Smooth muscle cell of the brain vasculature (primary cell): ENCODE measurements at regions not wholly inside any gene's neighbourhood (a gene's known extent, or its start where the extent isn't known, plus 50 kb on each side); places are given as distances from the start of the nearest gene placed in this dataset.

Experiments used
- DNase-seq: peaks from one replicate; pipeline ENCODE4 v3.0.0-alpha.2; 2012; ENCODE audit warnings: low read depth, low spot score

DNA sequence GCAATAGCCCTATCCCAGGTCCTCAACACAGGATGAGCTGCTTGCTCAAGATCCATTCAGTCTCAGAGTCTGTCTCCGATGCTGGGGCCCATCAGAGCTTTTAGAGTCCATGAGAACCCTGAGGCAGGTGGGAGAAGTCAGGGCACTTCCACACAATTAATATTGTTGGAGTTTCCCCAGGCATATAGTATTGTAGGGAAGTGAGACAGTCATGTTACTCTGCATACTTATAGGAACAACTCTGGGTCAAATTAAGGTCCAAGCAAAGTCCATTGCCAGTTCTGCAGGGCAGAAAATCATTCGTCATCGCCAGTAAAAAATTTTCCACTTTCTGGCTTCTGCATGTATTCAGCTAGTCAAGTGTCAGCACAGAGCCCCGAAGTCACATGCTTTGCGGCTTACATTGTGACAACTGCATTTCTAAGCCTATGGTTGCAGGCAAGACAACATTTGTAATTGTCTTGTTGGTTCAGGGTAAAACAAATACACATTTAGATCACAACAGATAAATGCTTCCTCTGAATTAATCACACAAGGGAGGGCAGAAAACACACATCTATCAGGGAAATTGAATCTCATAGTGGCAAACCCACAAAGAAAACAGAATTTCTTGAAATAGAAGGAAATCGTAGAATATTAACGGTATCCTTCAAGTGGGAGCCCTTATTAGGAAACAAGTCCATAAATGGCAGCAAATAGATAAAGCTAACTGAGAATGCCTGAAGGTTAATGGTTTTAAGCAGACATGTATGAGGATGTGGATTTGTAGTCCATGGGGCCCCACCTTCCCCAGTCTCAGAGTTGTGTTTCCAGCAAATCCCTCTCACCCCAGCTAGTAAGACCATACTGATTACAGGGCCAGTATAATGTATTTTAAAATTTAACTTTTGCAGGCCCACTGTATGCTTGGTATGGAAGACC is 412.1 kb upstream of the RASGEF1B start:
- no peak for DNase-seq

DNA sequence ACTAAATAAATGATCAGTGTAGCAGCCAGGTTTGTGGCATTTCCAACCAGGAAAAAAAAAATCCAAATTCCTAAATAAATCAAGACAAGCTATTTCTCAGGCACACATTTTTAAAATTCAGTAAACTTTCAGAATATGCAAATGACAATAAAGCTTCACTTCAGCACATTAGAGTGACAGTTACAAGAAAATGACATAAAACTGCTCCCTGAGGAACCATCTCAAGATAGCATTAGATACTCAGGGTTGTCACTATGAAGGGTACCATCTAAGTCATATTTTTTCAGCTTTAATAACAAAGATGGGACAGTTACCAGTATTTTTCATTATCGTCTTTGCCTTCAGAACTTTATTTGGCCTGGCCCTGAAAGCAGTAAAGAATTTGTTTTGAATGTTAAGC is 411.3 kb upstream of the RASGEF1B start:
- DNase-seq, result no peak

DNA sequence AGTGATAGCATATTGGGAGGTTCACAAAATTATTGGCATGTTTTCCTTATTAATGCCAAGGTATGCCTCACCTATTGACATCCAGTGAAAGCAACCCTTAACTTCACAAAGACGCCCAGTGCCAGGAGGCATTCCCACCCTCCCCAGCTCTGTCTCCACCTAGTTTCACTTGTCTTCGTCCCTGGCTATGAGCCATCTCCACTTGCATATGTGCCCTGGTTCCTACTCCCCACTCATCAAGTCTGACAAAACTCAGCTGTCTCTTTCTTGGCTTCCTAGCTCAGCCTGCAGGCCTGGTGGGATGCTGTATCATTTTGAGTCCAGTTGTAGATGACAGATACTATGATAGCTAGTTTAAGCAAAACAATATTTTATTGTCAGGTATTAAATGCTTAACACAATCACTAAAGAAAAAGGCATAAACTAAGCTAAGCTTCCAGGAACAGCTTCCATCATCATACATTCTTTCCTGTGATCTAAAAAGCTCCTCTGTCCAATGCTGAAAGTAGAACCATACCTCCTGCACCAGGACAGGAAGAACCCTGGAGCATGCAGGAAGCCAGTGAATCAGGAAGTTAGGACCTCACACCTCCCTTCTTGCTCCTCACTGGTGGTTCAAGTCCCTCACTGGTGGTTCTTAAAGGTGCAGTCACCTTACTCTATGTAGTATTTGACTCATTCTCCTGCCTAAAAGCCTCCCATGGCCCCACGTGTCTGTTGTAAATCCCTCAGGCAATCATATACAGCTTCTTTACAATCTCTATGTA is 410.3 kb upstream of the RASGEF1B start:
- no peak for DNase-seq

DNA sequence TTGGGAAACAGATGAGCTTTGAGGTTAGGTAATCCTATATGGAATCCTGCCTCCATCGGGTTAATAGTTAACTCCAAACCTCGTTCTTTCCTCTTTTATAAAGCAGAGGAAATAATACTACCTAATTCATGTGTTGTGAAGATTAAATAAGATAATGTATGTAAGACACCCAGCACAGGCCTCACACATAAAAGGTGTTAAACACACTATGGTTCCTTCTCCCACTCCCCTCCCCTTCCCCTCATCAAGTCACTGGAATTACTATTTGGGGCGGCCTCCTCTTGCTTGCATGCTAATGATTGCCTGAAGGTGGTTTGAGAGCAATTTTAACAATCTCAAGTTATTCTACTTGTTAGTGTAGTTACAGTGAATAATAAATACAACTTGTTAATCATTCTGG is 404.4 kb upstream of the RASGEF1B start:
- no peak for DNase-seq

DNA sequence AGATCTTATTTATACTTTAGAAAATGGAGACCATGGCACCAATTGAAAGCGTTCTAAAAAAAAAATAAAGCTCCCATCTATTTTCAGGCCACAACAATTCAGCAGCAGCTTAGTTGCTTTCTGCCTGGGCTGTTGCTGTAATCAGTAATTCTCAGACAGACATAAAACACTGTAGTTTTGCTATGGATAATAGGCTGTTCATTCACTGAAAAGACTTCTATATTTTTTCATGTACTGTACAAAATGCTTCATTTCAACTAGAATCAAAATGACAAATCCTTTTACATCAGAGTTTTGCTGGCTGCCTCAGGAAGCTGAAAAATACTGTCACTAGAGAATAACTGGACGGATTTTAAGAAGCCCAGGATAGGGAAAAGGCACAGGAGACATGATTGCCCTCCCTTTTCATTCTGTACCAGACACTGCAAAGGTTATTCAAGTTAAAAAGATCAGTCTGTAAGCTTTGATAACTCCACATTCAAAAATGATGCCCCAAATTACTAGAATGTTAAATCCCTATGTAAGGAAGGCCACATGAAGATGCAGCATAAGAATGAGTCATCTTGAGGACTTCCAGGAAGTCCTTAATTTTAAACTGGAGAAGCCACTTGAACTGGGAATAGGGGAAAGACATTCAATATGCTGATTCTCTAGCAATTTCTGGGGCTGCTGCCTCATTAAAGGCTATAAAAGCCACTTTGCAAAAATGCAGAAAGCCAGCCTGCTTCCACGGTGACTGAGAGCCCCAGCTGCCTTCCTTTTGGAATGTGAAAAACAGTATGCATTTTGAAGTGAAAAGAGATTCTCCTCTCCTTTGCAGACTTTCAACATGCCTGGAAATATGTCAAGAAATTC is 403.2 kb upstream of the RASGEF1B start:
- no peak for DNase-seq

DNA sequence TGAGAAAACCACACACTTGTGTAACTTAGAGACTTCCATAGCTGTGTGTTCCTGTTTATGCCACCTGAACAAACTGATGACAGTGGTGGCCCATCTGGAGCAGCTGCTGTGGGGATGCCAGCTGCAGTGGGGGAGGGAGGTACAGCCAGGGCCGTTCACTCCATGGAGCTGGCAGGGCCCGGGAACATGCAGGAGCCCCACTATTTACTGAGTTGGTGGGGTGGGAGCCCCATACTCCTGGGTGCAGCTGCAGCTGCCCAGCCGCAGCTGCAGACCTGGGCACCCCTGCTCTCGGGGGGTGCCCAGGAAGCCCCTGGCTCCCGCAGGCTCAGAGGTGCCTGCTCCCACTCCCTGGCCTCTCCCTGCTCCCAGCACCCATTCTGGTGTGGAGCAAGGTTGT is 398.6 kb upstream of the RASGEF1B start:
- DNase-seq, result no peak

DNA sequence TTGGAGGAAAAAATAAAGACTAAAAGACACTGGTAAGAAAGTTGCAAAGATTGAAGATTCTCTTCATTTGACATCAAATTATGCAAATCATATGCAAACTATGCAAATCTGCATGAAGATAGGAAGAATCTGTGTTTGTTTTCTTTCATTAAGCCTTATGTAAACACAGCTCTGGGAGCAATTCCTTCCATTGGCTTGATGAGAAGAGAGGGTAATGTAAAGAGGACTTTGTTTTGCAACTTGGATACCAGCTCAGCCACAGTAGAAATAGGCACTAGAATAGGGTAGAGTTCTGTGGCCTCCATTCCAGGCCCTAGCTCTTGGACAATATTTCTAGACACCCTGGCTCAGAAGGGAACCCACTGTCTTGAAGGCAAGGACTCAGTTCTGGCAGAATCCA is 388.4 kb upstream of the RASGEF1B start:
- no peak for DNase-seq

DNA sequence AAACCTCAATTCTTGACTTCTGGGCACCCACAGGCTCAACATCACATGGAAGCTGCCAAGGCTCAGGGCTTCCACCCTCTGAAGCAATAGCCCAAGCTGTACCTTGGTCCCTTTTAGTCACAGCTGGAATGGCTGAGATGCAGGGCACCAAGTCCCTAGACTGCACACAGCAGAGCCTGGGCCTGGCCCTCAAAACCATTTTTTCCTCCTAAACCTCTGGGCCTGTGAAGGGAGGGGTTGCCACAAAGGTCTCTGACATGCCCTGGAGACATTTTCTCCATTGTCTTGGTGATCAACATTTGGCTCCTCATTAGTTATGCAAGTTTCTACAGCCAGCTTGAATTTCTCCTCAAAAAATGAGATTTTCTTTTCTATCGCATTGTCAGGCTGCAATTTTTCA is 382.7 kb upstream of the RASGEF1B start:
- no peak for DNase-seq

DNA sequence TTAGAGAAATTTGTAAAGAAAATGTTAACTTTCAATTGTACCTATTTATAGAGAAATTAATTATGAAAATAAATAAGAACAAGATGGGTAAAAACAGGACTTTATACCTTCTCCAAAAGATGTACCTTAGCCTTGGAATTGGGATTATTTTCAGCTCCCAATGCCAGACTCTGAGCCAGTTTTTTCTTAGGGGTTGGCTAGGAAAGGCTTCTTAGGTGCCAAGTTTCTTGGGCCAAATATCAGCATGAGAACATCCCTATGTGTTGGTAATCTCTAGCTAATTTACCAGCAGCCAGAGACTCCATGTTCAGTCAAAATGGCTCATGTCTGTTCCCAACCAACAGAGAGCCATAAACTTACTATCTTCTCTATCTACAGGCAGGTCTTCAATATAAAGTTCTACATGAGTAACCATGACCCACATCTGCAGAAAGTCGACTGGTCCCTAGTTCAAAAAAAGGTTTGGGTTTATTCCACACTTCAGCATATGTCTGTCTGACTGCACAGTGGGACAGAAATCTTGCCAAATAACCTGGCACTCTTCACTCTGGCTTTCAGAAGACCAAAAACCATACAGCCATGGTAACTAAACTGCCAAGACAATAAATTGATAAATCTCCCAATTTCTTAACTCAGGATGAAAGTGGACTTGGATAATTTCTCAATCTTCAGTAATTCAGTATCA is 380.5 kb upstream of the RASGEF1B start:
- no peak for DNase-seq

DNA sequence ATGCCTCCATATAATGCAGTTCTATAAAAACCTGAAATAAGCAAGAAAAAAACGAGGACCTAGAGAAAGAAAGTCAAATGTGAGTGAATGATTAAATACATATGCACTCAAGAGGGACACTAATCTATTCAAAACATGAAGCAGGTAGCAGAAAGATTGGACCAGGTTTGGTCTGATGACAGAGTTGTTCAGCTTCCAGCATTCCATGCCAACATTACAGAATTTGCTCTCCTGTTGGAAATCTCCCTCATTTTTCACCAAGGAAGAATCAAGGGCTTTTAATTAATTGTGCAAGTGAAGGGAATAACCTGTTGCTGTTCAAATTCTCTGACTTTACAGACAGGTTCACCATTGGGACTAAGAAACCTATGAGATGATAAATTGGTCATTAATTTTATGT is 379.0 kb upstream of the RASGEF1B start:
- no peak for DNase-seq

DNA sequence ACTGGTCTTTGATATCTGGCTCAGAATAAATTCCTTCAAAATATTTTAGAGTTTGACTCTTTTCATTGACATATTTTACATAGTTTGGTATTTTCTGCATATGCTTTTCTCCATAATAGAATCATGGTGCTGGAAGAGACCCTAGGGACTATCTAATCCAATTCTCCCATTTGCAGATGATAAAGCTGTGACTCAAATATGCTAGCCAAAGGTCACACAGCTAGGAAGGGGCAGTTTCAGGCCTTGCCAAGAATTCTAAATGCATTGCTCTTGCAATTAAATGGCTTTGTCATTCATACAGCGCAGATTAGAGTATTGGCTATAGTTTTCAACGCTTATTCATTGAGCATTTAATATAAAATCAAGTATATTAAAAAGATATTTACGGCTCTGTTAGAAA is 374.1 kb upstream of the RASGEF1B start:
- no peak for DNase-seq

DNA sequence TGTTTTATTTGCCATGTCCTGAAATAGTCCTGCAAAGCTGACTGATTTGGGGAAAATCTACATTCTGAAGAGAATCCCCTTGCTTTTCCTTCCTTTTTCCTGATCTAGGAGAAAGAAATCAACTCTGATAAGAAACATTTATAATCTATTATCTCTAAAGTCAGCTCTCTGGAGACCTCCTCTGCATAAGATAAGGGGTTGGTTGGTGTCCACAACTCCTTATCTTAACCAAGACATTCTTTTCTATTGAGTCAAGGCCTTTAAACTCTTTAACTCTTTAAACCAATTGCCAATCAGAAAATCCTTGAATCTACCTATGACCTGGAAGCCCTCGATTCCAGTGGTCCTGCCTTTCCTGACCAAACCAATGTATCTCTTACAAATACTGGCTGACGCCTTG is 373.6 kb upstream of the RASGEF1B start:
- no peak for DNase-seq

DNA sequence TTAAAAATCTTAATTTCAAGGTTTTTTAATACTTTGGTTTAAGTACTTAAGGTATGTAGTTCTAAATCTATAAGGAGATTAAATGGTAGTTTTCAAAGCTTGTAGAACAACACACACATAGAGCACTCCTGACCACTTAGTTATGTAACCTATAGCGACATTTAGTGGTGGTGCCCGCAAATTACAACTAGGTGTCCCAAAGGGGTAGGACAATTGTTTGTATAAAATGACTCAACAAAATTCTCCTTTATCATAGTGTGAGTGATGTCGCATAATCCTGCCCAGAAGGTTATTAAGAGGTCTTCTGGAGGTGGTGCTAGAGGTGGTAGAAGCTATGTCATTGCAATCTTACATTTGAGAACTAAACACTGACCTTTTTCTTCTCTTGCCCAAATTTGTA is 373.0 kb upstream of the RASGEF1B start:
- DNase-seq, result peak; percentile 29

DNA sequence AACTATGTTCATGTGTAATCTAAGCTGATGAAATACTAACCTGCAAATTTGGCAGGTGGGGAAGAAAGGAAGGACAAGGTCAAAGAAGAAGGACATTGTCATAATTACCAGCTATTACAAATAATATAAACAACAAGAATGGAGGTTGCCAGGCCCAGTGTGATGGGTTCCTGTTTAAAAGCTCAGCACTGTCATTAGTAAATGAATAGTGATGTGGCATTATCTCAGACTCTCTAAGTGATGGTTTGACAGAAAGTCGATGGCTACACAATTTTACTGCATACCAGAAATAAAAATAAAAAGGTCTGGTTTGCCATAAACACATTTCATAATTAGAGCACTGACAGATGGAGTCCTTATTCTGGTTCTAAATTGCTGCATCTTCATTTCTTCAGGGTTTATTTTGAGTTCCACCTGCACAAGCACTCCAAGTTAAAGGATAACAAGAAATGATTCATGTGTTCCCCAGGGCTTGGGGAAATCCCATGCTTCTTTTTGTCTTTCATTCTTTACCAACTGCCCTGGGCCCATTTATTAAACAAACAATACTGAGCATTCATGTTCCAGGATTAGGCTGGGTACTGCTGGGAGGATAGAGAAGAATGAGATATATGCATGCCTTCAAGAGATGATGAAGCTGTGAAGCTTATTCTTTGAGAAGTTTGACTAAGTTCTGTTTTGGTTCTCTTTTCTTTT is 367.8 kb upstream of the RASGEF1B start:
- no peak for DNase-seq

DNA sequence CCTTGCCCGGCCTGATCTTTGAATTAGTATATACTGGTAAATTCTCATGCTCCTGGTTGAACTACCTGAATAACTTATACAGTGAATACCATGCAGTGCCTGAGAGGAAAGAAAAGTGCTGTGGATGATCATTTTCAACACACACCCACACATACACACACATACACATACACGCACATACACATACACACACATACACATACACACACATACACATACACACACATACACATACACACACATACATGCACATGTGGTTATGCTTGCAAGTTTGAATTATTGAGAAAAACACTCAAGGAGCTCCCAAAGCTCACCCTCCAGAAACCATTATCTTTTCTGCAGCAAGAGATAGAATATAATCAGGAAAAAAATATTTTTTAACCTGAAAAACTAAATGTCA is 366.9 kb upstream of the RASGEF1B start:
- DNase-seq, result no peak

DNA sequence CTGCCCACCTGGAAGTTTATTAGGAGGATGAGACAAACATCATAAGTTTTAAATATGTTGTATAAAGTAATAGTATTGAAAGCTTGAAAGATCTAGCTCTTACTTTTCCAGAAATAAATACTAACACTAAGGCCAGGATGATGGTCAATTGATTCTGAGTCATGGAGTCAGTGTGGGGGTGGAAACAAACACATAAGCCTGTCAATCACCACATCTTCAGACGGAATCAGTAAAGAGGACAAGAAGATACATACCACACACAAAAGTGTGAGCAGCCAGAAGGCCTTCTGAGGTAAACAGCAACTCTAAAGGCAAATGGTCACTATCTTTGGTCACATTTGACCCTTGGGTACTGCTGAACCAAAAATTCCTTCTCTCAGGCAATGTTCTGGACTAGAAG is 365.0 kb upstream of the RASGEF1B start:
- DNase-seq, result no peak

DNA sequence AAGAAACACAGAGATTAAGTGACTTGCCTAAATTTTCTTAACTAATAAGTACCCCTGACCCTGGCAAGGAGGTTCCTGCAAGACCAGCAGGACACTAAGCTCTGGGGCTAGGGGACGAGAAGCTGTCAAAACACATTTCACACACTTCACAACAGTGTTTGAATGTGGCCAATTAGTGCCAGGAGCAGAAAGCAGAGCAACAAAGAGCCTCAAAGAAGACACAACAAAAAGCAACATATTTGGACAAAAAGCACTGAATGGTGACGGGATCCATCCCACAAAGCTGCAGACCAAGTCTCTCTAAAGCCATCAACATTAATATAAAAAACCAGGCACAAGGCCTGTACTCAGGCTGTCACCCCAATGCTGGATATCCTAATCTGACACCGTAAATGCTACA is 361.9 kb upstream of the RASGEF1B start:
- no peak for DNase-seq

DNA sequence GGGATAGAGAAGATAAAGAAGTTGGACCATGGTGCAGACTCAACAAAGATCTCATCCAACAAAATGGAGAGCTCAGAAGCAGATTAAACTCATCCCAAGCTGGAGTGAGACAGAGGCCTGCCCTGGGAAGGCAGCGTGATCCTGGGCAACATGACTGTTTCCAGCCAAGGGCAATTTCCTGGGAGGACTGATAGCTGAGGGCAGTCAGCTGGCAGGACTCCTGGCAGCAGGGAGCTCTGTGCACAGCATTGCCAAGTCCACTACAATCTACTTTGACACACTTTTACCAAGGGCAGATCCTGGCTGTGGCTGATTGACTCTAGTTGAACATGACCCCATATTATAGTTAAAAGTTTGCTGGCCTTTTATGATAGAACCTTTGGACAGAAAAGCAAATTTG is 357.3 kb upstream of the RASGEF1B start:
- no peak for DNase-seq

DNA sequence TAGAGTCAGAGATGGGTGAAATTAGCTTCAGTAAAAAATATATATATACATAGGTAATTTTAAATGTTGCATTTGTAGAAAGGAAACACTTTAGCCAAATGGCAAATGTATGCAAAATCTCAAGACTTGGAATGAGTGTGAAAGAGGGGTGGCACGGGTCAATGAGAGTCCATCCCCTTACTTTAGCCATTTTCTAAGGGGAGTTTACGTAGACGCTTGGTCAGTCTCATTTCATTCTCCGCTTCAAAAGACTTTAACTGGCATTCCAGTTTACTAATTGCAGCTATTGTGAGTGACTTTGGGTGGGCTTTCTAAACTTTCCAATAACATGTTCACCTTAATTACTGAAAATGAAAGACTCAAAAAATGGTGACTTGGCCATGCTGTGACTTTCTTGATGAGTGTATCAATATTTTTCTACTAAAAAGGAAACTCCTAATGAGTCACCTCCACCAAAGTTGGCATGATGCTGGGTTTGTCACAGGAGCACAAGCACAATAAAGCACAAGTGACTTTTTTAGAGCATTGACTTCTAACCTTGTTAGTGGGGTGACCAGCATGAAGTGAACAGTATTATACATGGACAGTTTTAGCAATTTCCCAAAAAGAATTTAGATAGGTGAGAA is 356.0 kb upstream of the RASGEF1B start:
- no peak for DNase-seq

DNA sequence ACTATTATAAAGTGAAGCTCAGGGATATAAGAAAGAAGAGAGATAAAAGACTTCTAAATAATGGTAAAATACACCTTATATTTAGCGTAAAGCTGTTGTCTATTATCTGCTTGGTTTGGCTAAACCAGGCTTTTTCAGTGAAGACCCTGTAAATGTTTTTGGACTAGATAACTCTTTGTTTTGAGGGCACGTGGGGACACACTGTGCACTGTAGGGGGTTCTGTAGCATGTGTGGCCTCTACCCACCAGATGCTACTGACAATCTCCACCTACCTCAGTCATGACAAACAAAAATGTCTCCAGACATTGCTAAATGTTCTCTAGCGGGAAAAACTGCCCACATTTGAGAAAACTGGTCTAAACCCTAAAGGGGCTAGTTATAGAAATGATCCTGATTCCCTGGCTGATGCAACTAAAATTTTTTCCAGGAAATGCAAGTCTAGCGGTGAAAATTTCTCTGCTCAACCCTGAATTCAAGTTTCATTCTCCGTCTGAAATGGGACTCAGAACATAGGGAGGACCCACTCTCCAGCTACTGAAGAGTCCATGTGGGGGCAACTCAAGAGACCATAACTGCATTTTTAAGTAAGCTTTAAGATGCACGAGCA is 355.2 kb upstream of the RASGEF1B start:
- DNase-seq, result no peak
